HG02938 (cell line): ENCODE measurements at regions not wholly inside any gene's neighbourhood (a gene's known extent, or its start where the extent isn't known, plus 50 kb on each side); places are given as distances from the start of the nearest gene placed in this dataset.

ENCODE experiments used
- ATAC-seq: cut with Tn5 transposase; IDR thresholded peaks from one replicate; pipeline ENCODE4 v1.9.1; 2021; ENCODE audit warnings: mild to moderate bottlenecking, moderate library complexity; ENCODE audit not compliant: unreplicated experiment

- no peak for ATAC-seq
These were observed 848.6 kb upstream of the EPHA6 start for GRCh38 chr3:95965704-95966336.

- no peak for ATAC-seq
These were observed 842.8 kb upstream of the EPHA6 start for GRCh38 chr3:95971573-95971972.

- no peak for ATAC-seq
These were observed 820.1 kb upstream of the EPHA6 start for GRCh38 chr3:95994338-95994737.

GRCh38 chr3:96000966-96001365, 813.4 kb upstream of the EPHA6 start:
- no peak for ATAC-seq

- ATAC-seq: no peak
These were observed 806.7 kb upstream of the EPHA6 start for GRCh38 chr3:96007650-96008195.

GRCh38 chr3:96012939-96013338, 801.5 kb upstream of the EPHA6 start:
- ATAC-seq: no peak

- no peak for ATAC-seq
These were observed 796.8 kb upstream of the EPHA6 start for GRCh38 chr3:96017556-96017955.

GRCh38 chr3:96022676-96023075, 791.7 kb upstream of the EPHA6 start:
- ATAC-seq: no peak

- no peak for ATAC-seq
These were observed 786.7 kb upstream of the EPHA6 start for GRCh38 chr3:96027718-96028117.

- ATAC-seq: no peak
These were observed 774.8 kb upstream of the EPHA6 start for GRCh38 chr3:96039632-96040031.

- no peak for ATAC-seq
These were observed 755.1 kb upstream of the EPHA6 start for GRCh38 chr3:96059301-96059700.

- ATAC-seq: no peak
These were observed 745.3 kb upstream of the EPHA6 start for GRCh38 chr3:96069065-96069464.

GRCh38 chr3:96070678-96071077, 743.7 kb upstream of the EPHA6 start:
- no peak for ATAC-seq

GRCh38 chr3:96071097-96071496, 743.3 kb upstream of the EPHA6 start:
- ATAC-seq: no peak

GRCh38 chr3:96072226-96072625, 742.2 kb upstream of the EPHA6 start:
- ATAC-seq: no peak

GRCh38 chr3:96083610-96084009, 730.8 kb upstream of the EPHA6 start:
- no peak for ATAC-seq

GRCh38 chr3:96086018-96086417, 728.4 kb upstream of the EPHA6 start:
- no peak for ATAC-seq

- no peak for ATAC-seq
These were observed 713.3 kb upstream of the EPHA6 start for GRCh38 chr3:96101006-96101560.

- no peak for ATAC-seq
These were observed 707.7 kb upstream of the EPHA6 start for GRCh38 chr3:96106701-96107100.
